GM19035 (cell line): ENCODE measurements at regions not wholly inside any gene's neighbourhood (a gene's known extent, or its start where the extent isn't known, plus 50 kb on each side); places are given as distances from the start of the nearest gene placed in this dataset.

Experiments used
- ATAC-seq: cut with Tn5 transposase; IDR thresholded peaks from one replicate; pipeline ENCODE4 v1.9.1; 2021; ENCODE audit not compliant: unreplicated experiment

GRCh38 chr5:145510769-145511168 lies 324.4 kb downstream of the PRELID2 start:
- no peak for ATAC-seq

GRCh38 chr5:145510324-145510723 lies 324.8 kb downstream of the PRELID2 start:
- ATAC-seq, result no peak

GRCh38 chr5:145509336-145510136 lies 325.6 kb downstream of the PRELID2 start:
- ATAC-seq, result no peak

GRCh38 chr5:145506185-145506850 lies 328.8 kb downstream of the PRELID2 start:
- ATAC-seq, result no peak

- ATAC-seq, result no peak
These were observed 332.2 kb downstream of the PRELID2 start for GRCh38 chr5:145502906-145503305.

- ATAC-seq, result no peak
These were observed 334.4 kb downstream of the PRELID2 start for GRCh38 chr5:145500710-145501109.

- ATAC-seq, result no peak
These were observed 335.7 kb downstream of the PRELID2 start for GRCh38 chr5:145499483-145499882.

- no peak for ATAC-seq
These were observed 338.1 kb downstream of the PRELID2 start for GRCh38 chr5:145497052-145497451.

- ATAC-seq, result no peak
These were observed 339.4 kb downstream of the PRELID2 start for GRCh38 chr5:145495741-145496140.

GRCh38 chr5:145495196-145495595 lies 339.9 kb downstream of the PRELID2 start:
- no peak for ATAC-seq

- ATAC-seq, result no peak
These were observed 341.7 kb downstream of the PRELID2 start for GRCh38 chr5:145493435-145493834.

GRCh38 chr5:145489516-145489915 lies 345.6 kb downstream of the PRELID2 start:
- no peak for ATAC-seq

- no peak for ATAC-seq
These were observed 351.0 kb downstream of the PRELID2 start for GRCh38 chr5:145484158-145484557.

GRCh38 chr5:145483212-145483611 lies 351.9 kb downstream of the PRELID2 start:
- no peak for ATAC-seq

GRCh38 chr5:145479857-145480256 lies 355.3 kb downstream of the PRELID2 start:
- no peak for ATAC-seq

GRCh38 chr5:145479271-145479670 lies 355.9 kb downstream of the PRELID2 start:
- no peak for ATAC-seq

- no peak for ATAC-seq
These were observed 356.5 kb downstream of the PRELID2 start for GRCh38 chr5:145478651-145479050.

GRCh38 chr5:145473042-145473642 lies 362.0 kb downstream of the PRELID2 start:
- no peak for ATAC-seq

GRCh38 chr5:145471831-145472612 lies 363.1 kb downstream of the PRELID2 start:
- ATAC-seq, result no peak

- no peak for ATAC-seq
These were observed 364.1 kb downstream of the PRELID2 start for GRCh38 chr5:145471026-145471425.

- no peak for ATAC-seq
These were observed 364.7 kb downstream of the PRELID2 start for GRCh38 chr5:145470396-145470979.
